GM12878 (cell line): ENCODE measurements at regions not wholly inside any gene's neighbourhood (a gene's known extent, or its start where the extent isn't known, plus 50 kb on each side); places are given as distances from the start of the nearest gene placed in this dataset.

ENCODE experiments used
- ATAC-seq: fragments of 200-7000 bp; cut with Tn5 transposase; 3 replicates; pipeline ENCODE4 v1.9.1; 2020; ENCODE audit warnings: mild to moderate bottlenecking, moderate library complexity
- BruUV-seq: library from RNA; stranded (reverse); fragments of 400-500 nt; replicated peaks from 2 replicates; lab custom pipeline; 2021; lab: Mats Ljungman, UMichigan
- CTCF ChIA-PET: fragments of 300-600 bp; sonication (Branson Sonifier 250); formaldehyde crosslinking; extraction: SDS; loops from one replicate; lab custom pipeline; 2021; ENCODE audit warnings: inconsistent platforms; lab: Yijun Ruan, JAX
- POLR2A ChIA-PET: fragments of 350-600 bp; formaldehyde crosslinking; extraction: SDS; loops from one replicate; lab custom pipeline; 2021; ENCODE audit warnings: inconsistent platforms; lab: Charles Lee
- RAD21 ChIA-PET: fragments of 300-600 bp; sonication (Branson Sonifier 250); formaldehyde crosslinking; loops from one replicate; lab custom pipeline; 2023; ENCODE audit warnings: antibody characterized with exemption; ENCODE audit not compliant: unreplicated experiment; lab: Charles Lee
- SMC1A ChIA-PET: fragments of 300-600 bp; sonication (Branson Sonifier 250); formaldehyde crosslinking; loops from one replicate; lab custom pipeline; 2023; ENCODE audit not compliant: unreplicated experiment, uncharacterized antibody; lab: Charles Lee
- DNase-seq: peaks from one replicate; pipeline ENCODE4 v3.0.0-alpha.2; 2011; ENCODE audit warnings: low read depth, low spot score
- FAIRE-seq: peaks from 3 replicates; lab custom pipeline; 2011; peaks lifted over from hg19 to GRCh38; lab: Jason Lieb, UNC
- H2AFZ ChIP-seq: 2 replicates; pipeline ENCODE4 v1.6.0; 2011; ENCODE audit warnings: low read depth, low read length, control low read depth; ENCODE audit not compliant: control insufficient read depth
- H3K27ac ChIP-seq: 2 replicates; pipeline ENCODE4 v1.5.1; 2011; ENCODE audit warnings: control low read depth; ENCODE audit not compliant: control insufficient read depth, insufficient read depth
- H3K27me3 ChIP-seq, 2 experiments: replicated peaks in 1 of 2; 2 replicates each; pipeline versions ENCODE4 v1.6.0 to v1.6.1; 2011; ENCODE audit warnings: low read length in 1 of 2; ENCODE audit not compliant: control insufficient read depth in 2 of 2, insufficient read depth in 2 of 2
- H3K36me3 ChIP-seq, 2 experiments: 2 replicates each; pipeline ENCODE4 v1.5.1; 2011; ENCODE audit warnings: low read length in 1 of 2; ENCODE audit not compliant: control insufficient read depth in 2 of 2, insufficient read depth in 2 of 2
- H3K4me1 ChIP-seq: 2 replicates; pipeline ENCODE4 v1.6.1; 2011; ENCODE audit warnings: mild to moderate bottlenecking, low read length, moderate library complexity, mixed read lengths; ENCODE audit not compliant: control insufficient read depth, insufficient read depth
- H3K4me2 ChIP-seq: 2 replicates; pipeline ENCODE4 v1.6.0; 2011; ENCODE audit warnings: control low read depth; ENCODE audit not compliant: control insufficient read depth, insufficient read depth
- H3K4me3 ChIP-seq: fragments of 200-600 bp; sonication (generic); 2 replicates; pipeline ENCODE4 v1.5.1; 2016
- H3K79me2 ChIP-seq: 2 replicates; pipeline ENCODE4 v1.6.0; 2011; ENCODE audit warnings: low read length; ENCODE audit not compliant: control insufficient read depth, insufficient read depth
- H3K9ac ChIP-seq: 2 replicates; pipeline ENCODE4 v1.8.0; 2011; ENCODE audit warnings: low read length, control low read depth, mixed read lengths; ENCODE audit not compliant: control insufficient read depth, insufficient read depth
- H3K9me3 ChIP-seq: replicated peaks from 3 replicates; pipeline ENCODE4 v1.5.1; 2011; ENCODE audit warnings: mild to moderate bottlenecking, low read length; ENCODE audit not compliant: control insufficient read depth, insufficient read depth
- H4K20me1 ChIP-seq: 2 replicates; pipeline ENCODE4 v1.6.0; 2011; ENCODE audit not compliant: control insufficient read depth, insufficient read depth
- ATF7 ChIP-seq: fragments of 450-650 bp; IDR thresholded peaks from 2 replicates; pipeline ENCODE4 v1.6.1; 2016; ENCODE audit warnings: low read depth, mild to moderate bottlenecking
- BRCA1 ChIP-seq: IDR thresholded peaks from 2 replicates; pipeline ENCODE4 v1.6.1; 2011; ENCODE audit warnings: low read depth, low read length, improper control_type of control experiment
- DPF2 ChIP-seq: fragments of 450-650 bp; IDR thresholded peaks from 2 replicates; pipeline ENCODE4 v1.6.1; 2017; ENCODE audit warnings: mild to moderate bottlenecking
- EGR1 ChIP-seq, 2 experiments: IDR thresholded peaks; 1 replicate in 1 of 2; 2 replicates in 1 of 2; pipeline ENCODE4 v1.6.1; 2011 to 2012; ENCODE audit warnings: low read depth in 2 of 2, low read length in 2 of 2, borderline replicate concordance in 1 of 2, mild to moderate bottlenecking in 1 of 2, moderate library complexity in 1 of 2
- FOXM1 ChIP-seq: IDR thresholded peaks from 2 replicates; pipeline ENCODE4 v1.6.1; 2012; ENCODE audit warnings: low read depth, mild to moderate bottlenecking, inconsistent platforms, low read length, moderate library complexity
- JUND ChIP-seq: IDR thresholded peaks from 2 replicates; pipeline ENCODE4 v1.6.1; 2012; ENCODE audit warnings: low read depth, mild to moderate bottlenecking, low read length, improper control_type of control experiment, moderate library complexity
- POLR2A ChIP-seq: IDR thresholded peaks from 2 replicates; pipeline ENCODE4 v1.6.1; 2011; ENCODE audit warnings: low read depth, mild to moderate bottlenecking, low read length
- RB1 ChIP-seq: fragments of 450-650 bp; formaldehyde crosslinking; IDR thresholded peaks from 2 replicates; pipeline ENCODE4 v1.6.1; 2017; ENCODE audit warnings: mild to moderate bottlenecking, borderline replicate concordance
- SMC3 ChIP-seq: IDR thresholded peaks from 2 replicates; pipeline ENCODE4 v1.6.1; 2011; ENCODE audit warnings: low read length, improper control_type of control experiment, borderline replicate concordance
- SP1 ChIP-seq: IDR thresholded peaks from one replicate; pipeline ENCODE4 v1.6.1; 2011; ENCODE audit warnings: low read depth, low read length
- TCF7 ChIP-seq: IDR thresholded peaks from 2 replicates; pipeline ENCODE4 v1.6.1; 2014; ENCODE audit warnings: antibody characterized with exemption, borderline replicate concordance
- ZNF274 ChIP-seq: IDR thresholded peaks from one replicate; pipeline ENCODE4 v1.8.0; 2011; ENCODE audit not compliant: insufficient read length, insufficient read depth
- WGBS: methylation state at CpG from one replicate; pipeline ENCODE4 v1.1.6; 2016; ENCODE audit warnings: low lambda C conversion rate; ENCODE audit not compliant: insufficient replicate concordance, insufficient coverage; ENCODE audit errors: missing lambda C conversion rate; 5-methylcytosine and 5-hydroxymethylcytosine counted together
- in situ Hi-C: fragments of 300-500 bp; cut with MboI; formaldehyde crosslinking; loops from 9 replicates; pipeline ENCODE4 v1.14.3; 2018; ENCODE audit warnings: mixed read lengths
- intact Hi-C: fragments of 100-400 bp; cut with micrococcal nuclease; formaldehyde crosslinking; loops from one replicate; pipeline ENCODE4 v1.14.2; 2022; ENCODE audit not compliant: unreplicated experiment
- TF ChIP-seq, protein P1 (sequence below): IDR thresholded peaks from 2 replicates; pipeline ENCODE4 v1.6.1; 2011; ENCODE audit warnings: low read depth, low read length, improper control_type of control experiment, borderline replicate concordance
- TF ChIP-seq, protein P2 (sequence below): IDR thresholded peaks from 2 replicates; pipeline ENCODE4 v1.6.1; 2012; ENCODE audit warnings: mild to moderate bottlenecking, low read depth, low read length
- TF ChIP-seq, protein P3 (sequence below): fragments of 450-650 bp; IDR thresholded peaks from 2 replicates; pipeline ENCODE4 v1.6.1; 2014; ENCODE audit warnings: mild to moderate bottlenecking
- TF ChIP-seq, protein P4 (sequence below): fragments of 450-650 bp; IDR thresholded peaks from 2 replicates; pipeline ENCODE4 v1.6.1; 2017; ENCODE audit warnings: mild to moderate bottlenecking, moderate library complexity

DNA sequence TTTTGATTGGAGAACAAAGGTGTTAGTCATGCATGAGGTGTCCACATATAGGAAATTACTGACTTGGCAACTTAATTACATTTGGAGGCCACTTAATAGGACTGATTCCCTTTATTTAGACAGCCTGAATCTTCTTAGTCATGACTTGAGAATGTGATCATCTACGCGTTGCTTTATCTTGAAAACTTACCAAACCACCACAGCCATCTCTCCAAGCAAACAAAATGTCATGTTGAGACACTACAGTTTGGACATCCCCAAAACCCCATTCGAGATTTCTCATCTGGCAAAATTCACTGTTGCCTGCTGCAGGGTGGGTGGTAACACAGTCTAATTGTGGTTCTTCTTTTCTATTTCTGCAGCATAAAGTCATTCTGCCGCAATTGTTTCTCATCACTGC lies 176.5 kb upstream of the CDH5 start:
- 45% methylated on average over 4 of the region's 4 CpGs for WGBS
- no peak for ATAC-seq
- Histone ChIP-seq H3K4me3 (no peak overlapping the region), H4K20me1 (no peaks in the 10 kb centered on the region), H3K9ac (no peak overlapping the region), H3K36me3 (no peaks in the 10 kb centered on the region), H3K79me2 (no peaks in the 10 kb centered on the region), H3K27ac (no peak overlapping the region), H2AFZ (no peak overlapping the region), H3K27me3 (no peaks in the 10 kb centered on the region), H3K4me1 (no peaks in the 10 kb centered on the region), H3K4me2 (no peak overlapping the region), H3K9me3 (no peaks in the 10 kb centered on the region)
- in situ Hi-C loops (no loop called here), intact Hi-C loops (no loop called here)
- no TSS peak for BruUV-seq
- FAIRE-seq = no peak
- CTCF ChIA-PET = no interaction called here
- RAD21 ChIA-PET = no interaction called here
- DNase-seq = no peak
- POLR2A ChIA-PET = no interaction called here
- SMC1A ChIA-PET = no interaction called here
- TF ChIP-seq FOXM1 = no peak
- TF ChIP-seq, protein P1, sequence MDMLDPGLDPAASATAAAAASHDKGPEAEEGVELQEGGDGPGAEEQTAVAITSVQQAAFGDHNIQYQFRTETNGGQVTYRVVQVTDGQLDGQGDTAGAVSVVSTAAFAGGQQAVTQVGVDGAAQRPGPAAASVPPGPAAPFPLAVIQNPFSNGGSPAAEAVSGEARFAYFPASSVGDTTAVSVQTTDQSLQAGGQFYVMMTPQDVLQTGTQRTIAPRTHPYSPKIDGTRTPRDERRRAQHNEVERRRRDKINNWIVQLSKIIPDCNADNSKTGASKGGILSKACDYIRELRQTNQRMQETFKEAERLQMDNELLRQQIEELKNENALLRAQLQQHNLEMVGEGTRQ = no peak
- TF ChIP-seq SMC3 = no peak
- no peak for TF ChIP-seq SP1
- no peak for TF ChIP-seq ZNF274
- no peak for TF ChIP-seq POLR2A
- TF ChIP-seq TCF7 = no peak
- TF ChIP-seq, protein P2, sequence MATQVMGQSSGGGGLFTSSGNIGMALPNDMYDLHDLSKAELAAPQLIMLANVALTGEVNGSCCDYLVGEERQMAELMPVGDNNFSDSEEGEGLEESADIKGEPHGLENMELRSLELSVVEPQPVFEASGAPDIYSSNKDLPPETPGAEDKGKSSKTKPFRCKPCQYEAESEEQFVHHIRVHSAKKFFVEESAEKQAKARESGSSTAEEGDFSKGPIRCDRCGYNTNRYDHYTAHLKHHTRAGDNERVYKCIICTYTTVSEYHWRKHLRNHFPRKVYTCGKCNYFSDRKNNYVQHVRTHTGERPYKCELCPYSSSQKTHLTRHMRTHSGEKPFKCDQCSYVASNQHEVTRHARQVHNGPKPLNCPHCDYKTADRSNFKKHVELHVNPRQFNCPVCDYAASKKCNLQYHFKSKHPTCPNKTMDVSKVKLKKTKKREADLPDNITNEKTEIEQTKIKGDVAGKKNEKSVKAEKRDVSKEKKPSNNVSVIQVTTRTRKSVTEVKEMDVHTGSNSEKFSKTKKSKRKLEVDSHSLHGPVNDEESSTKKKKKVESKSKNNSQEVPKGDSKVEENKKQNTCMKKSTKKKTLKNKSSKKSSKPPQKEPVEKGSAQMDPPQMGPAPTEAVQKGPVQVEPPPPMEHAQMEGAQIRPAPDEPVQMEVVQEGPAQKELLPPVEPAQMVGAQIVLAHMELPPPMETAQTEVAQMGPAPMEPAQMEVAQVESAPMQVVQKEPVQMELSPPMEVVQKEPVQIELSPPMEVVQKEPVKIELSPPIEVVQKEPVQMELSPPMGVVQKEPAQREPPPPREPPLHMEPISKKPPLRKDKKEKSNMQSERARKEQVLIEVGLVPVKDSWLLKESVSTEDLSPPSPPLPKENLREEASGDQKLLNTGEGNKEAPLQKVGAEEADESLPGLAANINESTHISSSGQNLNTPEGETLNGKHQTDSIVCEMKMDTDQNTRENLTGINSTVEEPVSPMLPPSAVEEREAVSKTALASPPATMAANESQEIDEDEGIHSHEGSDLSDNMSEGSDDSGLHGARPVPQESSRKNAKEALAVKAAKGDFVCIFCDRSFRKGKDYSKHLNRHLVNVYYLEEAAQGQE = no peak
- TF ChIP-seq, protein P3, sequence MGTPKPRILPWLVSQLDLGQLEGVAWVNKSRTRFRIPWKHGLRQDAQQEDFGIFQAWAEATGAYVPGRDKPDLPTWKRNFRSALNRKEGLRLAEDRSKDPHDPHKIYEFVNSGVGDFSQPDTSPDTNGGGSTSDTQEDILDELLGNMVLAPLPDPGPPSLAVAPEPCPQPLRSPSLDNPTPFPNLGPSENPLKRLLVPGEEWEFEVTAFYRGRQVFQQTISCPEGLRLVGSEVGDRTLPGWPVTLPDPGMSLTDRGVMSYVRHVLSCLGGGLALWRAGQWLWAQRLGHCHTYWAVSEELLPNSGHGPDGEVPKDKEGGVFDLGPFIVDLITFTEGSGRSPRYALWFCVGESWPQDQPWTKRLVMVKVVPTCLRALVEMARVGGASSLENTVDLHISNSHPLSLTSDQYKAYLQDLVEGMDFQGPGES = no peak
- no peak for TF ChIP-seq BRCA1
- TF ChIP-seq, protein P4, sequence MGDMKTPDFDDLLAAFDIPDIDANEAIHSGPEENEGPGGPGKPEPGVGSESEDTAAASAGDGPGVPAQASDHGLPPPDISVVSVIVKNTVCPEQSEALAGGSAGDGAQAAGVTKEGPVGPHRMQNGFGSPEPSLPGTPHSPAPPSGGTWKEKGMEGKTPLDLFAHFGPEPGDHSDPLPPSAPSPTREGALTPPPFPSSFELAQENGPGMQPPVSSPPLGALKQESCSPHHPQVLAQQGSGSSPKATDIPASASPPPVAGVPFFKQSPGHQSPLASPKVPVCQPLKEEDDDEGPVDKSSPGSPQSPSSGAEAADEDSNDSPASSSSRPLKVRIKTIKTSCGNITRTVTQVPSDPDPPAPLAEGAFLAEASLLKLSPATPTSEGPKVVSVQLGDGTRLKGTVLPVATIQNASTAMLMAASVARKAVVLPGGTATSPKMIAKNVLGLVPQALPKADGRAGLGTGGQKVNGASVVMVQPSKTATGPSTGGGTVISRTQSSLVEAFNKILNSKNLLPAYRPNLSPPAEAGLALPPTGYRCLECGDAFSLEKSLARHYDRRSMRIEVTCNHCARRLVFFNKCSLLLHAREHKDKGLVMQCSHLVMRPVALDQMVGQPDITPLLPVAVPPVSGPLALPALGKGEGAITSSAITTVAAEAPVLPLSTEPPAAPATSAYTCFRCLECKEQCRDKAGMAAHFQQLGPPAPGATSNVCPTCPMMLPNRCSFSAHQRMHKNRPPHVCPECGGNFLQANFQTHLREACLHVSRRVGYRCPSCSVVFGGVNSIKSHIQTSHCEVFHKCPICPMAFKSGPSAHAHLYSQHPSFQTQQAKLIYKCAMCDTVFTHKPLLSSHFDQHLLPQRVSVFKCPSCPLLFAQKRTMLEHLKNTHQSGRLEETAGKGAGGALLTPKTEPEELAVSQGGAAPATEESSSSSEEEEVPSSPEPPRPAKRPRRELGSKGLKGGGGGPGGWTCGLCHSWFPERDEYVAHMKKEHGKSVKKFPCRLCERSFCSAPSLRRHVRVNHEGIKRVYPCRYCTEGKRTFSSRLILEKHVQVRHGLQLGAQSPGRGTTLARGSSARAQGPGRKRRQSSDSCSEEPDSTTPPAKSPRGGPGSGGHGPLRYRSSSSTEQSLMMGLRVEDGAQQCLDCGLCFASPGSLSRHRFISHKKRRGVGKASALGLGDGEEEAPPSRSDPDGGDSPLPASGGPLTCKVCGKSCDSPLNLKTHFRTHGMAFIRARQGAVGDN = no peak
- TF ChIP-seq DPF2 = no peak
- no peak for TF ChIP-seq ATF7
- no peak for TF ChIP-seq JUND
- no peak for TF ChIP-seq EGR1 (IDR thresholded peaks at IDR 0.05; ENCODE audit: borderline replicate concordance in 1 of 2, low read depth in 2 of 2, low read length in 2 of 2)
- TF ChIP-seq RB1 = no peak
